Left renal cortex interstitium (tissue), 4 donors: ENCODE measurements at regions not wholly inside any gene's neighbourhood (a gene's known extent, or its start where the extent isn't known, plus 50 kb on each side); places are given as distances from the start of the nearest gene placed in this dataset.

Experiments used
- DNase-seq, 4 donors: peaks; one replicate each; pipeline ENCODE4 v3.0.0-alpha.2; 2013; ENCODE audit warnings: low read depth in 4 of 4, low spot score in 2 of 4, missing footprints in 1 of 4

GRCh38 chr2:81600088-81600487, 1295.5 kb upstream of the LRRTM1 start:
- no peak for DNase-seq

- DNase-seq, result no peak
These were observed 1293.9 kb upstream of the LRRTM1 start for GRCh38 chr2:81598453-81598852.

- DNase-seq, result peak in 1 of 4 donors; percentile 9
These were observed 1284.9 kb upstream of the LRRTM1 start for GRCh38 chr2:81589406-81589805.

- DNase-seq, result no peak
These were observed 1279.0 kb upstream of the LRRTM1 start for GRCh38 chr2:81583311-81584108.

GRCh38 chr2:81576713-81577112, 1272.2 kb upstream of the LRRTM1 start:
- no peak for DNase-seq

GRCh38 chr2:81551040-81551634, 1246.6 kb upstream of the LRRTM1 start:
- DNase-seq, result no peak

- no peak for DNase-seq
These were observed 1245.7 kb upstream of the LRRTM1 start for GRCh38 chr2:81550277-81550676.

- no peak for DNase-seq
These were observed 1245.1 kb upstream of the LRRTM1 start for GRCh38 chr2:81549646-81550045.

GRCh38 chr2:81545626-81546025, 1241.1 kb upstream of the LRRTM1 start:
- no peak for DNase-seq

GRCh38 chr2:81542119-81542518, 1237.6 kb upstream of the LRRTM1 start:
- DNase-seq, result no peak

GRCh38 chr2:81529944-81530343, 1225.4 kb upstream of the LRRTM1 start:
- DNase-seq, result no peak

GRCh38 chr2:81528852-81529480, 1224.4 kb upstream of the LRRTM1 start:
- DNase-seq, result no peak

GRCh38 chr2:81523344-81523743, 1218.8 kb upstream of the LRRTM1 start:
- DNase-seq, result no peak

- no peak for DNase-seq
These were observed 1208.8 kb upstream of the LRRTM1 start for GRCh38 chr2:81513328-81513727.

- DNase-seq, result no peak
These were observed 1201.0 kb upstream of the LRRTM1 start for GRCh38 chr2:81505586-81505985.

- DNase-seq, result no peak
These were observed 1191.0 kb upstream of the LRRTM1 start for GRCh38 chr2:81495556-81495955.

GRCh38 chr2:81483254-81483653, 1178.7 kb upstream of the LRRTM1 start:
- DNase-seq, result no peak

GRCh38 chr2:81481994-81482368, 1177.4 kb upstream of the LRRTM1 start:
- no peak for DNase-seq

- DNase-seq, result no peak
These were observed 1176.9 kb upstream of the LRRTM1 start for GRCh38 chr2:81481242-81481993.

GRCh38 chr2:81467096-81467495, 1162.5 kb upstream of the LRRTM1 start:
- no peak for DNase-seq

GRCh38 chr2:81462420-81462819, 1157.9 kb upstream of the LRRTM1 start:
- no peak for DNase-seq
